ENCODE measurements at regions not wholly inside any gene's neighbourhood (a gene's known extent, or its start where the extent isn't known, plus 50 kb on each side); places are given as distances from the start of the nearest gene placed in this dataset.

- peak; percentile 56 for DNase-seq (ENCODE audit: low spot score)
These were observed 322.1 kb upstream of the CHAC2 start for GRCh38 chr2:53445383-53446070.

- no peak for DNase-seq (ENCODE audit: low spot score)
These were observed 324.8 kb upstream of the CHAC2 start for GRCh38 chr2:53442783-53443182.

GRCh38 chr2:53442093-53442492 is 325.5 kb upstream of the CHAC2 start:
- DNase-seq (ENCODE audit: low spot score): no peak

- DNase-seq (ENCODE audit: low spot score): no peak
These were observed 328.9 kb upstream of the CHAC2 start for GRCh38 chr2:53438692-53439091.

GRCh38 chr2:53438100-53438499 is 329.5 kb upstream of the CHAC2 start:
- DNase-seq (ENCODE audit: low spot score): no peak

- no peak for DNase-seq (ENCODE audit: low spot score)
These were observed 330.2 kb upstream of the CHAC2 start for GRCh38 chr2:53437371-53437770.

- no peak for DNase-seq (ENCODE audit: low spot score)
These were observed 330.7 kb upstream of the CHAC2 start for GRCh38 chr2:53436882-53437281.

GRCh38 chr2:53435610-53436009 is 332.0 kb upstream of the CHAC2 start:
- no peak for DNase-seq (ENCODE audit: low spot score)

GRCh38 chr2:53434466-53434865 is 333.1 kb upstream of the CHAC2 start:
- no peak for DNase-seq (ENCODE audit: low spot score)

GRCh38 chr2:53432936-53433335 is 334.7 kb upstream of the CHAC2 start:
- no peak for DNase-seq (ENCODE audit: low spot score)

- no peak for DNase-seq (ENCODE audit: low spot score)
These were observed 337.7 kb upstream of the CHAC2 start for GRCh38 chr2:53429901-53430300.

GRCh38 chr2:53424902-53425301 is 342.7 kb upstream of the CHAC2 start:
- no peak for DNase-seq (ENCODE audit: low spot score)

- no peak for DNase-seq (ENCODE audit: low spot score)
These were observed 344.1 kb upstream of the CHAC2 start for GRCh38 chr2:53423465-53423864.

GRCh38 chr2:53422979-53423378 is 344.6 kb upstream of the CHAC2 start:
- peak; percentile 39 for DNase-seq (ENCODE audit: low spot score)

GRCh38 chr2:53417385-53417784 is 350.2 kb upstream of the CHAC2 start:
- DNase-seq (ENCODE audit: low spot score): no peak

- no peak for DNase-seq (ENCODE audit: low spot score)
These were observed 360.1 kb upstream of the CHAC2 start for GRCh38 chr2:53407363-53408080.

- DNase-seq (ENCODE audit: low spot score): no peak
These were observed 363.7 kb upstream of the CHAC2 start for GRCh38 chr2:53403792-53404413.

GRCh38 chr2:53397085-53397484 is 370.5 kb upstream of the CHAC2 start:
- DNase-seq (ENCODE audit: low spot score): no peak

- DNase-seq (ENCODE audit: low spot score): no peak
These were observed 386.3 kb upstream of the CHAC2 start for GRCh38 chr2:53381271-53381670.

GRCh38 chr2:53379547-53379946 is 388.1 kb upstream of the CHAC2 start:
- DNase-seq (ENCODE audit: low spot score): no peak

- no peak for DNase-seq (ENCODE audit: low spot score)
These were observed 388.8 kb upstream of the CHAC2 start for GRCh38 chr2:53378791-53379190.

GRCh38 chr2:53373126-53373525 is 394.5 kb upstream of the CHAC2 start:
- DNase-seq (ENCODE audit: low spot score): no peak

- DNase-seq (ENCODE audit: low spot score): no peak
These were observed 401.1 kb upstream of the CHAC2 start for GRCh38 chr2:53366543-53366942.
